Urothelium cell line (cell line): ENCODE measurements at regions not wholly inside any gene's neighbourhood (a gene's known extent, or its start where the extent isn't known, plus 50 kb on each side); places are given as distances from the start of the nearest gene placed in this dataset.
"Not testable (repeated sequence)": the region's sequence is repeated elsewhere in the genome, so short reads cannot be mapped to it uniquely, and the experiment has no call there.

Experiments
- DNase-seq: peaks from one replicate; pipeline ENCODE4 v3.0.0; 2011; ENCODE audit warnings: low spot score, mixed read lengths
- FAIRE-seq: peaks from 2 replicates; lab custom pipeline; 2011; peaks lifted over from hg19 to GRCh38; lab: Jason Lieb, UNC

- no peak for DNase-seq
- no peak for FAIRE-seq
Measured at GRCh38 chr13:86409466-86410241, 610.4 kb upstream of the SLITRK6 start.

GRCh38 chr13:86425170-86425815 is 626.1 kb upstream of the SLITRK6 start:
- DNase-seq (no peak), FAIRE-seq (no peak)

GRCh38 chr13:86426437-86426836 is 627.2 kb upstream of the SLITRK6 start:
- FAIRE-seq: no peak
- no peak for DNase-seq

- FAIRE-seq: no peak
- DNase-seq: no peak
Measured at GRCh38 chr13:86429756-86430155, 630.5 kb upstream of the SLITRK6 start.

- no peak for FAIRE-seq
- no peak for DNase-seq
Measured at GRCh38 chr13:86438034-86438433, 638.8 kb upstream of the SLITRK6 start.

GRCh38 chr13:86445206-86445605 is 646.0 kb upstream of the SLITRK6 start:
- no peak for DNase-seq
- no peak for FAIRE-seq

- DNase-seq (no peak), FAIRE-seq (no peak)
Measured at GRCh38 chr13:86445672-86446071, 646.5 kb upstream of the SLITRK6 start.

GRCh38 chr13:86446311-86446710 is 647.1 kb upstream of the SLITRK6 start:
- no peak for FAIRE-seq
- DNase-seq: peak; percentile 1

GRCh38 chr13:86447479-86447878 is 648.3 kb upstream of the SLITRK6 start:
- FAIRE-seq (no peak), DNase-seq (no peak)

GRCh38 chr13:86462011-86462410 is 662.8 kb upstream of the SLITRK6 start:
- no peak for FAIRE-seq
- no peak for DNase-seq

- FAIRE-seq (no peak), DNase-seq (no peak)
Measured at GRCh38 chr13:86464193-86464592, 665.0 kb upstream of the SLITRK6 start.

GRCh38 chr13:86474971-86475370 is 675.8 kb upstream of the SLITRK6 start:
- DNase-seq (no peak), FAIRE-seq (no peak)

- FAIRE-seq (no peak), DNase-seq (no peak)
Measured at GRCh38 chr13:86476656-86477055, 677.4 kb upstream of the SLITRK6 start.

GRCh38 chr13:86486582-86486981 is 687.4 kb upstream of the SLITRK6 start:
- FAIRE-seq (no peak), DNase-seq (no peak)

GRCh38 chr13:86491121-86491520 is 691.9 kb upstream of the SLITRK6 start:
- FAIRE-seq (no peak), DNase-seq (no peak)

- FAIRE-seq, DNase-seq: not testable (repeated sequence)
Measured at GRCh38 chr13:86501931-86502330, 702.7 kb upstream of the SLITRK6 start.

- no peak for FAIRE-seq
- no peak for DNase-seq
Measured at GRCh38 chr13:86510792-86511191, 711.6 kb upstream of the SLITRK6 start.

GRCh38 chr13:86541461-86541860 is 742.2 kb upstream of the SLITRK6 start:
- DNase-seq (no peak), FAIRE-seq (no peak)

GRCh38 chr13:86554066-86554465 is 754.8 kb upstream of the SLITRK6 start:
- no peak for FAIRE-seq
- no peak for DNase-seq

- DNase-seq: no peak
- FAIRE-seq: no peak
Measured at GRCh38 chr13:86559901-86560300, 760.7 kb upstream of the SLITRK6 start.

GRCh38 chr13:86562866-86563265 is 763.6 kb upstream of the SLITRK6 start:
- DNase-seq (no peak), FAIRE-seq (no peak)

- peak; percentile 2 for DNase-seq
- FAIRE-seq: no peak
Measured at GRCh38 chr13:86563308-86563707, 764.1 kb upstream of the SLITRK6 start.
